Stimulated activated naive CD8-positive, alpha-beta T cell treated with anti-CD3 and anti-CD28 coated beads, Interleukin-15, amount 100 ng/mL, for 72 hours (primary cell): ENCODE measurements at regions not wholly inside any gene's neighbourhood (a gene's known extent, or its start where the extent isn't known, plus 50 kb on each side); places are given as distances from the start of the nearest gene placed in this dataset.
"Not testable (repeated sequence)": the region's sequence is repeated elsewhere in the genome, so short reads cannot be mapped to it uniquely, and the experiment has no call there.

Experiments used
- ATAC-seq: fragments of 150-1000 bp; cut with Tn5 transposase; 2 replicates; pipeline ENCODE4 v1.10.0; 2021; ENCODE audit warnings: mild to moderate bottlenecking, moderate library complexity
- DNase-seq, 2 donors: peaks; one replicate each; pipeline ENCODE4 v3.0.0; 2021 to 2022
- H3K27ac Mint-ChIP-seq, 2 donors: one replicate each; pipeline ENCODE4 v1.8.0; 2022; ENCODE audit warnings: mild to moderate bottlenecking in 2 of 2, mixed read lengths in 2 of 2, moderate library complexity in 2 of 2
- H3K27me3 Mint-ChIP-seq: one replicate; pipeline ENCODE4 v1.8.0; 2022; ENCODE audit warnings: mixed read lengths
- H3K4me1 Mint-ChIP-seq: one replicate; pipeline ENCODE4 v1.8.0; 2022; ENCODE audit warnings: mild to moderate bottlenecking, mixed read lengths
- H3K4me3 Mint-ChIP-seq, 2 donors: one replicate each; pipeline ENCODE4 v1.8.0; 2022; ENCODE audit warnings: mild to moderate bottlenecking in 2 of 2, mixed read lengths in 2 of 2, moderate library complexity in 1 of 2
- H3K9me3 Mint-ChIP-seq, 2 donors: one replicate each; pipeline ENCODE4 v1.8.0; 2022; ENCODE audit warnings: mixed read lengths in 2 of 2

DNA sequence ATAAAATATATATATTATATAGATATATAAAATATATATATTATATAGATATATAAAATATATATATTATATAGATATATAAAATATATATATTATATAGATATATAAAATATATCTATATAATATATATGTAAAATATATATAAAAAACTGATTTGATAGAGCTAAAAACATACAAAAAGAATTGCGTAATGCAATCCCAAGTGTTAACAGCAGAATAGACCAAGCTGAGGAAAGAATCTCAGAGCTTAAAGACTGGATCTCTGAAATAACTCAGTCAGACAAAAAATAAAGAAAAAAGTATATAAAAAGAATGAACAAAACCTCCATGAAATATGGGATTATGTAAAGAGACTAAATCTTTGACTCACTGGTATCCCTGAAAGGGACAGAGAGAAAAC, 112.8 kb upstream of the GCFC2 start:
- not testable (repeated sequence) for DNase-seq, H3K4me1 Mint-ChIP-seq, H3K27ac Mint-ChIP-seq, H3K27me3 Mint-ChIP-seq, H3K4me3 Mint-ChIP-seq, ATAC-seq
- H3K9me3 Mint-ChIP-seq: peaks cover 4 to 15% of the 10 kb centered on the region in 2 donors

GRCh38 chr2:75822336-75822735, 111.6 kb upstream of the GCFC2 start:
- Mint-ChIP-seq H3K9me3 (peaks cover 4 to 15% of the 10 kb centered on the region in 2 donors), H3K27ac (peak overlapping the region in 1 of 2 donors; percentile 36), H3K4me1 (no peaks in the 10 kb centered on the region), H3K27me3 (no peaks in the 10 kb centered on the region), H3K4me3 (no peak overlapping the region)
- DNase-seq: no peak
- no peak for ATAC-seq

DNA sequence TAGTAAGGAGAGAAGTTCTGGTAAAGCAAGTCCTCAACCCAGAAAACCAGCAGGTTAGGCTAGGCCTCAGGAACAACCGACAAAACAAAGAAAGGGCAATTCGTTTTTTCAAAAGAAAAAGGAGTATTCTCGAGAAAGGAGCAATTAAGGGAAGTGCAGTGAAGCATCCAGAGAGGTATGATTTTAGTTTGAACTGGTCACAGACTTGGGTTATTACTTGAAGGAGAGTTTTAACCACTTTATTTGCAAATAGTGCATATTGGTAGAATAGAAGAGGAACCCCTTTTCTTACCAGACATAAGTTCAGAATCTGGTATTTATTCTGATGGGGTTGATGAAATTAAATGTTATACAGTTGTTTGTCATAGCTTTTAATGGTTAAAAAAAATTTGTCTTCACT, 110.0 kb upstream of the GCFC2 start:
- H3K27me3 Mint-ChIP-seq: no peaks in the 10 kb centered on the region
- H3K4me3 Mint-ChIP-seq: no peak overlapping the region
- peaks cover 2 to 15% of the 10 kb centered on the region in 2 donors for H3K9me3 Mint-ChIP-seq
- H3K27ac Mint-ChIP-seq: no peak overlapping the region
- DNase-seq (no peak), ATAC-seq (no peak)
- no peaks in the 10 kb centered on the region for H3K4me1 Mint-ChIP-seq

GRCh38 chr2:75810611-75811330, 100.1 kb upstream of the GCFC2 start:
- no peaks in the 10 kb centered on the region for H3K27me3 Mint-ChIP-seq
- no peak overlapping the region for H3K27ac Mint-ChIP-seq
- no peak for ATAC-seq
- DNase-seq: no peak
- H3K4me3 Mint-ChIP-seq: no peak overlapping the region
- no peaks in the 10 kb centered on the region for H3K9me3 Mint-ChIP-seq
- H3K4me1 Mint-ChIP-seq: no peaks in the 10 kb centered on the region

- no peak for ATAC-seq
- Mint-ChIP-seq H3K27me3 (no peaks in the 10 kb centered on the region), H3K4me3 (no peak overlapping the region)
Observed at GRCh38 chr2:75808793-75809535, 98.2 kb upstream of the GCFC2 start.

DNA sequence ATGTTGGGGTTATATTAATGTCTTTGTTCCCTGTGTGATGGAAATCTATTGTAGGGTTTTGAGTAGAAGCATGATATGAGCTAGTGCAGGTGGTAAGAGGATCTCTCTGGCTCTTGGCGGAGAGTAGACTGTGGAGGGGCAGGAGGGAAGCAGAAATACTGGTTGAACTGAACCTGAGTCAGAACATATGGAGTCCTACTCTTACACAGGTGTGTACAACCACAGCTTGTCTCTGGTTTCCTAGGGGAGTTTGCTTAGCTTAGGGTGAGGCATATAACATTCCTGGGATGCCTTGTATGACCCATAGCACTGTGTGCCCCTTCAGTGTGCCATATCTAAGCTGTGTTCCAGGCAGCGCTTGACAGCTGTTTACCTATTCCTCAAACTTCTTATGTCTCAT, 97.3 kb upstream of the GCFC2 start:
- no peak overlapping the region for H3K27ac Mint-ChIP-seq
- DNase-seq (no peak), ATAC-seq (no peak)
- H3K4me3 Mint-ChIP-seq: no peak overlapping the region
- no peaks in the 10 kb centered on the region for H3K27me3 Mint-ChIP-seq
- H3K4me1 Mint-ChIP-seq: no peaks in the 10 kb centered on the region
- no peaks in the 10 kb centered on the region for H3K9me3 Mint-ChIP-seq

More at GRCh38 chr2:75808793-75809535, 98.2 kb upstream of the GCFC2 start:
- Mint-ChIP-seq H3K27ac (no peak overlapping the region), H3K4me1 (no peaks in the 10 kb centered on the region), H3K9me3 (no peaks in the 10 kb centered on the region)
- DNase-seq: no peak

DNA sequence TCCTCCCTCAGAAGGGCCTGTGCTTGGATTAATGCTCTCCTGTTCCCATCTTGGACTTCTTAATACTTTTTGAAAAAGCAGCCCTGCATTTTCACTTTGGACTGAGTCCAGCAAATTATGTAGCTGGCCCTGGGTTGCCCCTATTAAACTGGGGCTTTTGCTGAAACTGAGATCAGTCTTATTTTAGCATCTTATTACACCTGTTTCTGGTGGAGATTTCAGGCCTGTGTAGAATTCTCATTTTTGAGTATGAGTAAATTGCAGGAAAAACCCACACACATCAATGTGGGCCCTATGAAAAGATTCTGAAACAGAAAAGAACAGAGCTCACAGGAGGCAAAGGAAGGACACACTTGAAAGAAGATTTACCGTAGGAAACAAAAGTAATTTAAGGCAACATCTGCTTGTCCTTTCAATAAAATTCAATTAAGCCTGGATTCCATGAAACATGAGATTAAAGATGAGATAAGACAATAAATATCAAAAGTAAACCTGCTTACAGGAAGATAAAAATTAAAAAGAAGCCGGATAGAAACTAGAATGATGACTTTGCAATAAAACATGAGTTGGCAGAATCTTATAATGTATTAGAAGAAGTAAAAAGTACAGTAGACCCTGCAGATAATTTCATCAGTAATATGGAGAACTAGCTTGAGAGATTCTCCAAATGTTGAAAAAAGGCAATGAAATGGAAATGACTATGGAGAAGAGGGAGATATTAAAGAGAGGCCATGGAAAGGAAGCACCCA, 90.7 kb upstream of the GCFC2 start:
- no peaks in the 10 kb centered on the region for H3K9me3 Mint-ChIP-seq
- DNase-seq: no peak
- no peak overlapping the region for H3K27ac Mint-ChIP-seq
- no peak for ATAC-seq
- H3K27me3 Mint-ChIP-seq: peaks cover 5% of the 10 kb centered on the region
- no peak overlapping the region for H3K4me3 Mint-ChIP-seq
- H3K4me1 Mint-ChIP-seq: no peaks in the 10 kb centered on the region

- no peaks in the 10 kb centered on the region for H3K4me1 Mint-ChIP-seq
- H3K4me3 Mint-ChIP-seq: no peak overlapping the region
- DNase-seq (no peak), ATAC-seq (no peak)
- H3K9me3 Mint-ChIP-seq: no peaks in the 10 kb centered on the region
- peaks cover 5% of the 10 kb centered on the region for H3K27me3 Mint-ChIP-seq
- H3K27ac Mint-ChIP-seq: no peak overlapping the region
Observed at GRCh38 chr2:75800456-75800855, 89.7 kb upstream of the GCFC2 start.

- Mint-ChIP-seq H3K27me3 (peaks cover 5% of the 10 kb centered on the region), H3K27ac (no peak overlapping the region), H3K4me3 (no peak overlapping the region), H3K9me3 (no peaks in the 10 kb centered on the region), H3K4me1 (no peaks in the 10 kb centered on the region)
- DNase-seq: no peak
- no peak for ATAC-seq
Observed at GRCh38 chr2:75799859-75800258, 89.1 kb upstream of the GCFC2 start.

DNA sequence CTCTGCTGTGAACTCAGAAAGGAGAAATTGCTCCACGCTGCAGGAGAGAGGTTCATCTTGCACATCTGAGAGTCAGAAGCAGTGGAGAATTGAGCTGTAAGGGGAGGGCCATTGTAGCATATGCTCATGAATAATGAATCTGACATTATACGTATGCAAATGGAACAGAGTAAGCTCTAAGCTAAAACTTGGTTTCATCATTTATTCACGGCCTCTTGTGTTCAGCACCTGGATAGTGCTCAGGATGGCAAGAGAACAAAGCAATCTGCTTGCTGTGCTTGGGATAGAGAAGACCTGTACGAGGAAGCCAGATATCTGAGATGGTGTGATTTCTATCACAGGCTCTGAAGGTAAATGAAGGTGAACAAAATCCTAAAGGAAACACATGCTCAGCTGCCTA, 87.9 kb upstream of the GCFC2 start:
- H3K27ac Mint-ChIP-seq: no peak overlapping the region
- DNase-seq (no peak), ATAC-seq (no peak)
- peaks cover 5% of the 10 kb centered on the region for H3K27me3 Mint-ChIP-seq
- no peaks in the 10 kb centered on the region for H3K4me1 Mint-ChIP-seq
- H3K9me3 Mint-ChIP-seq: no peaks in the 10 kb centered on the region
- no peak overlapping the region for H3K4me3 Mint-ChIP-seq

- H3K27ac Mint-ChIP-seq: no peak overlapping the region
- no peak overlapping the region for H3K4me3 Mint-ChIP-seq
- H3K27me3 Mint-ChIP-seq: peaks cover under 1% of the 10 kb centered on the region
- DNase-seq (no peak), ATAC-seq (no peak)
- no peaks in the 10 kb centered on the region for H3K4me1 Mint-ChIP-seq
- H3K9me3 Mint-ChIP-seq: no peaks in the 10 kb centered on the region
Observed at GRCh38 chr2:75792996-75793395, 82.3 kb upstream of the GCFC2 start.

DNA sequence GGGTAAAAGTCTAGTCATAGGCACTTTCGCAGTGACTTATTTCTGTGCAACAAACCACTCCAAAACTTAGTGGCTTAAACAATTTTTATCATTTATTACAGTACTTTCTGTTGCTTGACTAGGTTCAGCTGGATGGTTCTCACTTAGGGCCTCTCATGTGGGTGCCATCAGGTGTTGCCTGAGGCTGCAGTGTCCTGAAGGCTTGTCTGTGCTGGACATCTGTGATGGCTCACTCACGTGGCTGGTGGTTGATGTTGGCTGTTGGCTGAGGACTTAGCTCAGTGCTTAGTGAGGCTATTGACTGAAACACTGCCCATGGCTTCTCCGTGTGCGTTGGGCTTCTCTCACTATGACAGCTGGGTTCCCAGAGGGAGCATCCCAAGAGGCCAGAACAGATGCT, 81.4 kb upstream of the GCFC2 start:
- no peaks in the 10 kb centered on the region for H3K9me3 Mint-ChIP-seq
- no peak for ATAC-seq
- no peak for DNase-seq
- no peak overlapping the region for H3K4me3 Mint-ChIP-seq
- no peaks in the 10 kb centered on the region for H3K4me1 Mint-ChIP-seq
- H3K27me3 Mint-ChIP-seq: peaks cover 5% of the 10 kb centered on the region
- no peak overlapping the region for H3K27ac Mint-ChIP-seq

DNA sequence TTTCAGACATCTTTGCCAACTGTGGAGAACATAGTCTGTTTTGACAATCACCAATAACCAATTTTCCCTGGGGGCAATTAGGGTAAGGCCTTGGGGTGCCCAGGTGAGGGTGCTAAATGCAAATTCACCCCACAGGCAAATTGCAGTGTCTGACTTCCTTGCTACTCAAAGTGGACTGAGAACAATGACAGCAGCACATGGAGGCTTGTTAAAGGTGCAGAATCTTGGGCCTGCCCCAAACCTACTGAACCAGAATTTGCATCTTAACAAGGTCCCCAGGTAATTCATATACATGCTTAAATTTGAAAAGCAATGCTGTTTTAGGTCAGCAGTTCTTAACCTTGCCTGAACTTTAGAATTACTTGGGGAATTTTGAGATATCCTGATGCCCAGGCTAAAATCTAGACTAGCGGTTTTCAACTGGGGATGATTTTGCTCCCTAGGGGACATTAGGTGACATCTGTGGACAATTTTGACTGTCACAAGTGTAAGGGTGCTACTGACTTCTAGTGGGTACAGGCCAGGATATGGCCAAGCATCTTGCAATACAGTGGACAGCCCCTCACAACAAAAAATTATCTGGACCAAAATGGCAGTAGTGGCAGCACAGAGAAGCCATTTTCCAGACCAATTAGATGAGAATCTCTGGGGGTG, 80.2 kb upstream of the GCFC2 start:
- H3K9me3 Mint-ChIP-seq: no peaks in the 10 kb centered on the region
- no peak overlapping the region for H3K4me3 Mint-ChIP-seq
- H3K27me3 Mint-ChIP-seq: peaks cover 5% of the 10 kb centered on the region
- no peak overlapping the region for H3K27ac Mint-ChIP-seq
- DNase-seq (no peak), ATAC-seq (no peak)
- no peaks in the 10 kb centered on the region for H3K4me1 Mint-ChIP-seq

- DNase-seq (no peak), ATAC-seq (no peak)
- Mint-ChIP-seq H3K4me1 (no peaks in the 10 kb centered on the region), H3K27ac (peak overlapping the region in 1 of 2 donors; percentile 15), H3K4me3 (no peak overlapping the region), H3K27me3 (peaks cover 5% of the 10 kb centered on the region), H3K9me3 (no peaks in the 10 kb centered on the region)
Observed at GRCh38 chr2:75790121-75790813, 79.6 kb upstream of the GCFC2 start.

DNA sequence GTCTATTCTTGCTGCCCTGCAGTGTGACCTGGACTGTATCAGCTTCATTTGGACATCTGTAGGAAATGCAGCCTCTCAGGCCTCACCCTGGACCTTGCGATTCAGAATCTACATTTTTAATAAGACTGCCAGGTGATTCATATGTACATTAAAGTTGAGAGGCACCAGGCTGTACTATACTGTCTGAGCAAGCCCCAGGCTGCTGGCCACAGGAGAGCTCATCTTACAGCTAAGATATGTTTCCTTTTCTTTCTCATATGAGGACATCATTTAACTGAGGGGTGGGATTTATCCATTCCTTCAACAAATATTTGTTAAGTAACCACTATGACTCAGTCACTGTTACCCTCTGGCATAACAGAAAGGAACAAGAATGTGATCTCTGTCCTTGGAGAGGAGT, 78.2 kb upstream of the GCFC2 start:
- H3K9me3 Mint-ChIP-seq: no peaks in the 10 kb centered on the region

More for the DNA sequence above, 78.2 kb upstream of the GCFC2 start:
- Mint-ChIP-seq H3K4me1 (no peaks in the 10 kb centered on the region), H3K27ac (no peak overlapping the region), H3K27me3 (peaks cover 5% of the 10 kb centered on the region), H3K4me3 (no peak overlapping the region)
- DNase-seq: no peak
- ATAC-seq: no peak
